ENCODE measurements at regions not wholly inside any gene's neighbourhood (a gene's known extent, or its start where the extent isn't known, plus 50 kb on each side); places are given as distances from the start of the nearest gene placed in this dataset.

DNA sequence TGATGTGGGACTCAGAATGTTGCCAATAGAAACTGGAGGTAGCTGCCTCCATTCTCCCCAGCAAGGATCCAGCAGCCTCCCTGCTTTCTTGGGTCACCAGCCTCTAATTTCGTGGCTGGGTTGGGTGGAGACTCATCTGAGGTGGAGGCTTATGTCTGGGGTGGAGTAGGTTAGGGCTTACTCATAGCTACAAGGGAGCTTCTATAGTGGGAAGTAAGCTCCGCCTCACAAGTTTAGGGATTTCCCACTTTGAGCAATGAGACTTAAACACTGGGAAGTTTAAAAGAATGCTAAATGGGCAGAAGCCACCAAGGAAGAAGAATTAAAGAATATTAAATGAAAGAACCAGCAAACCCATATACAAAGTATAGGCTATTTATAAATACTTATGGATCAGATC is 63.8 kb downstream of the GJD2 start:
- Histone ChIP-seq H3K27me3 (ENCODE audit: insufficient read depth in 3 of 3, low read length in 2 of 3) (peaks cover 0 to 6% (median 6%) of the 10 kb centered on the region in 3 donors), H3K27ac (no peak overlapping the region), H3K4me3 (no peak overlapping the region), H3K9me3 (no peaks in the 10 kb centered on the region), H3K4me1 (no peaks in the 10 kb centered on the region), H3K36me3 (ENCODE audit: insufficient read depth in 1 of 2, low read depth in 1 of 2) (no peaks in the 10 kb centered on the region)
- TF ChIP-seq, protein P1, sequence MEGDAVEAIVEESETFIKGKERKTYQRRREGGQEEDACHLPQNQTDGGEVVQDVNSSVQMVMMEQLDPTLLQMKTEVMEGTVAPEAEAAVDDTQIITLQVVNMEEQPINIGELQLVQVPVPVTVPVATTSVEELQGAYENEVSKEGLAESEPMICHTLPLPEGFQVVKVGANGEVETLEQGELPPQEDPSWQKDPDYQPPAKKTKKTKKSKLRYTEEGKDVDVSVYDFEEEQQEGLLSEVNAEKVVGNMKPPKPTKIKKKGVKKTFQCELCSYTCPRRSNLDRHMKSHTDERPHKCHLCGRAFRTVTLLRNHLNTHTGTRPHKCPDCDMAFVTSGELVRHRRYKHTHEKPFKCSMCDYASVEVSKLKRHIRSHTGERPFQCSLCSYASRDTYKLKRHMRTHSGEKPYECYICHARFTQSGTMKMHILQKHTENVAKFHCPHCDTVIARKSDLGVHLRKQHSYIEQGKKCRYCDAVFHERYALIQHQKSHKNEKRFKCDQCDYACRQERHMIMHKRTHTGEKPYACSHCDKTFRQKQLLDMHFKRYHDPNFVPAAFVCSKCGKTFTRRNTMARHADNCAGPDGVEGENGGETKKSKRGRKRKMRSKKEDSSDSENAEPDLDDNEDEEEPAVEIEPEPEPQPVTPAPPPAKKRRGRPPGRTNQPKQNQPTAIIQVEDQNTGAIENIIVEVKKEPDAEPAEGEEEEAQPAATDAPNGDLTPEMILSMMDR (IDR thresholded peaks at IDR 0.05): no peak
- WGBS, 3 donors: 60 to 68% (median 63%) methylated on average over 2 of the region's 2 CpGs
- intact Hi-C loops (cut with DNase I): loop anchor here in 1 of 2 donors (10.0 kb wide), 1 partner anchor 144 kb away; no protein-coding TSS in a partner anchor
- DNase-seq (no peak), ATAC-seq (no peak)

- H3K4me3 ChIP-seq: no peak overlapping the region
- intact Hi-C loops (cut with DNase I): no loop called here
- DNase-seq (no peak), ATAC-seq (no peak)
- H3K9me3 ChIP-seq: no peaks in the 10 kb centered on the region
- TF ChIP-seq, protein P1 (IDR thresholded peaks at IDR 0.05): no peak
- no peak overlapping the region for H3K27ac ChIP-seq
- no peaks in the 10 kb centered on the region for H3K4me1 ChIP-seq
- 36 to 70% (median 67%) methylated on average over 2 of the region's 2 CpGs for WGBS, 3 donors
- peaks cover 0 to 6% (median 6%) of the 10 kb centered on the region in 3 donors for H3K27me3 ChIP-seq (ENCODE audit: insufficient read depth in 3 of 3, low read length in 2 of 3)
- no peaks in the 10 kb centered on the region for H3K36me3 ChIP-seq (ENCODE audit: insufficient read depth in 1 of 2, low read depth in 1 of 2)
These were observed 66.1 kb downstream of the GJD2 start for GRCh38 chr15:34688699-34689098.

DNA sequence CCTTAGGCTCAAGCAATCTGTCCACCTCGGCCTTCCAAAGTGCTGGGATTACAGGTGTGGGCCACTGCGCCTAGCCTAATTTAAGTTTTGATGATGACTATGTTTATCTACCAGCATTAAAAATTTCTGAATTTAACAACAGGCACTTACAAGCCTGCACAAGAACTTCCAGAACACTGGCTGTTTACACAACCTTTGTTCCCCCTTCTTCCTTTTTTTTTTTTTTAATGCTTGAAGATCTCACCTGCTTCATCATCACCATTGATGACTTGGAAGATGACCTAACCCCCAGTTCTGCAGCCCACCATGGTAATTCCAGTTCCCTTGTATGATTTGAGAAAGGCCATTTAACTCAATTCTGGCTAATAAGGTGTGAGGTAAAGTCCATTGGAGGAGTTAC is 70.4 kb downstream of the GJD2 start:
- ATAC-seq: no peak
- WGBS, 3 donors: 77 to 84% (median 79%) methylated on average over 2 of the region's 2 CpGs

DNA sequence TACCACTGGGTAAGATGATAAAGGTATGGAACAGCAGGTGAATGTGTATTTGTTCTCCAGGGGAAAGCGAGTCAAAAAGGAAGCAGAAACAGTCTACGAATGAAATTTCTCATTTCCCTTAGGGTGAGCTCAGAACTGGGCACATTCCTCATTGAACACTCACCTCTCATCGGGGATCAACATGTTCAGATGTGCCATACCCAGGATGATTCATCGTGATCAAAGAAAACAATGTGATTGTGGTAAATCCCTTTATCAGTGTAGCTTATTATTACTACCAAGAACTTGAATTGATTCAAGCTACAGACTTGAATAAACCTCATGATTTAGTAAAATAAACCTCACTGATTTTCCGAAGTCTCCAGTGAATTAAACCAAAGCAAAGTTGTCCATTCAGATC is 72.1 kb downstream of the GJD2 start:
- H3K27ac ChIP-seq: no peak overlapping the region
- intact Hi-C loops (cut with DNase I): no loop called here
- ATAC-seq (no peak), DNase-seq (no peak)
- H3K36me3 ChIP-seq (ENCODE audit: insufficient read depth in 1 of 2, low read depth in 1 of 2): no peaks in the 10 kb centered on the region
- peaks cover 0 to 3% (median 0%) of the 10 kb centered on the region in 3 donors for H3K27me3 ChIP-seq (ENCODE audit: insufficient read depth in 3 of 3, low read length in 2 of 3)
- TF ChIP-seq, protein P1 (IDR thresholded peaks at IDR 0.05): no peak
- H3K4me3 ChIP-seq: no peak overlapping the region
- no peaks in the 10 kb centered on the region for H3K4me1 ChIP-seq
- 85 to 89% (median 88%) methylated on average over 5 of the region's 5 CpGs for WGBS, 3 donors
- no peaks in the 10 kb centered on the region for H3K9me3 ChIP-seq

More for the DNA sequence above, 70.4 kb downstream of the GJD2 start:
- TF ChIP-seq, protein P1 (IDR thresholded peaks at IDR 0.05): no peak
- Histone ChIP-seq H3K4me3 (no peak overlapping the region), H3K27ac (no peak overlapping the region), H3K4me1 (no peaks in the 10 kb centered on the region), H3K27me3 (ENCODE audit: insufficient read depth in 3 of 3, low read length in 2 of 3) (peaks cover 0 to 3% (median 0%) of the 10 kb centered on the region in 3 donors), H3K9me3 (no peaks in the 10 kb centered on the region), H3K36me3 (ENCODE audit: insufficient read depth in 1 of 2, low read depth in 1 of 2) (no peaks in the 10 kb centered on the region)
- DNase-seq: no peak
- intact Hi-C loops (cut with DNase I): no loop called here

DNA sequence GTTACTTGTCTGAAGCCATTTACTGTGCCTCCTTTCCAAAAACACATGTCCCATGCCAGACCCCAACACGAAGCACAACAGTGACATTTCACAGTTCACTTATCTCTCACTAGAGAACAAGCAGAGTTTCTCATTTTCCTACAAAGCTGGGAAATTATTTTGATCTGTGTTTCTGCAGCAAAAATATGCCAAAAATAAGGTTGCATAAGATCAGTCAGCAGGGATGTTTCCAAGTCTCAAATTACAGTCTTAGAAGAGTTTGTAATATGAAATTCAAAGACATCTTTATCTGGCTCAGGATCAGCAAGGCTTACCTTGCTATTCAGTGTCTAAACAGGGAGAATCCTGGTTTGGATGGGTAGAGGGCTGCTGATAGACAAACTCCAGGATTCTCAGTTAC is 75.5 kb downstream of the GJD2 start:
- H3K27me3 ChIP-seq (ENCODE audit: insufficient read depth in 3 of 3, low read length in 2 of 3): peaks cover 0 to 9% (median 4%) of the 10 kb centered on the region in 3 donors
- DNase-seq (no peak), ATAC-seq (no peak)
- 27 to 55% (median 29%) methylated on average over 1 of the region's 1 CpG for WGBS, 3 donors
- H3K4me3 ChIP-seq: no peak overlapping the region
- H3K27ac ChIP-seq: no peak overlapping the region
- no peaks in the 10 kb centered on the region for H3K4me1 ChIP-seq
- TF ChIP-seq, protein P1 (IDR thresholded peaks at IDR 0.05): no peak
- no peaks in the 10 kb centered on the region for H3K9me3 ChIP-seq
- intact Hi-C loops (cut with DNase I): no loop called here
- no peaks in the 10 kb centered on the region for H3K36me3 ChIP-seq (ENCODE audit: insufficient read depth in 1 of 2, low read depth in 1 of 2)

Data from psoas muscle (tissue), 7 donors.